ENCODE measurements at regions not wholly inside any gene's neighbourhood (a gene's known extent, or its start where the extent isn't known, plus 50 kb on each side); places are given as distances from the start of the nearest gene placed in this dataset.

DNA sequence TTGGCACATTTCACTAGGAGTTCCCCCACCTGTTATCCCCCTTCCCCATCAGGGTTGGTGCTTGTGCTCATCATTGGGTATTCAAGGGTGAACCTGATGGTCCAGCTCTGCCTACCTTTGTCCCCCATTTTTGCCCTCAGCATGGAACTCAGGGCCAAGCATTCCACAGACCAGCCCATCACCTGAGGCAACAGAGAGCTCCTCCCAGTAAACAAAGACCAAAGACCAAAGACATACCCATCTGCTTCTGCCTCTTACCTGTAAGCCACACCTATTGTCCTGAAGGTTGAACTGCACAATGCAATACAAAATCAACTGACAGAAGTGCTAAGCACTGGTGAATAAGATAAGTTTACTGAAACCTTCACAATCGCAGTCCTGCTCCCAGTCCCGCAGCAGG is 237.5 kb downstream of the PAPSS1 start:
- Histone ChIP-seq H2AFZ (ENCODE audit: insufficient read depth, low read depth, low read length, poor library complexity, severe bottlenecking) (no peak overlapping the region), H3K4me1 (ENCODE audit: control insufficient read depth in 2 of 2, insufficient read depth in 2 of 2, low read length in 2 of 2) (no peaks in the 10 kb centered on the region), H3K9ac (ENCODE audit: low read length) (no peak overlapping the region), H3K79me2 (ENCODE audit: control insufficient read depth, insufficient read depth, low read length) (no peaks in the 10 kb centered on the region), H3K27ac (ENCODE audit: low read length in 2 of 2) (no peak overlapping the region), H3K4me3 (ENCODE audit: control extremely low read depth in 1 of 5, extremely low read depth in 1 of 5, insufficient read depth in 1 of 5, low read depth in 2 of 5, low read length in 4 of 5) (no peak overlapping the region), H3K9me3 (ENCODE audit: control extremely low read depth in 1 of 3, control insufficient read depth in 2 of 3, insufficient read depth in 1 of 3, low read length in 2 of 3) (peaks cover 0 to 24% (median 13%) of the 10 kb centered on the region in 3 donors), H3K36me3 (replicated peaks in 1 of 2; ENCODE audit: control extremely low read depth in 1 of 2, control insufficient read depth in 1 of 2, extremely low read depth in 1 of 2, insufficient read depth in 2 of 2, low read length in 1 of 2) (no peaks in the 10 kb centered on the region), H4K20me1 (ENCODE audit: control insufficient read depth, insufficient read depth, low read length, poor library complexity, severe bottlenecking) (no peaks in the 10 kb centered on the region), H3K27me3 (replicated peaks in 1 of 4; ENCODE audit: control extremely low read depth in 1 of 4, control insufficient read depth in 3 of 4, insufficient read depth in 4 of 4, low read length in 3 of 4) (no peaks in the 10 kb centered on the region), H3K4me2 (replicated peaks; ENCODE audit: low read depth, low read length, poor library complexity, severe bottlenecking) (no peak overlapping the region)
- H3K27me3 Mint-ChIP-seq = peaks cover 5% of the 10 kb centered on the region
- peaks cover 6% of the 10 kb centered on the region for H3K9me3 Mint-ChIP-seq (ENCODE audit: insufficient read depth)
- ChIA-PET CTCF (no interaction called here), POLR2A (no interaction called here)
- DNase-seq = no peak
- WGBS (ENCODE audit: insufficient coverage) = 100% methylated on average over 2 of the region's 2 CpGs
- intact Hi-C loops (cut with micrococcal nuclease) = no loop called here
- no peak overlapping the region for H3K27ac Mint-ChIP-seq
- no peaks in the 10 kb centered on the region for H3K4me1 Mint-ChIP-seq
- TF ChIP-seq EZH2 (IDR thresholded peaks at IDR 0.05; ENCODE audit: borderline replicate concordance, insufficient read depth, low read depth, low read length, poor library complexity, severe bottlenecking) = no peak
- no peak for TF ChIP-seq CTCF (IDR thresholded peaks at IDR 0.05)
- no peak for ATAC-seq (ENCODE audit: low read depth)
- no peak overlapping the region for H3K4me3 Mint-ChIP-seq

DNA sequence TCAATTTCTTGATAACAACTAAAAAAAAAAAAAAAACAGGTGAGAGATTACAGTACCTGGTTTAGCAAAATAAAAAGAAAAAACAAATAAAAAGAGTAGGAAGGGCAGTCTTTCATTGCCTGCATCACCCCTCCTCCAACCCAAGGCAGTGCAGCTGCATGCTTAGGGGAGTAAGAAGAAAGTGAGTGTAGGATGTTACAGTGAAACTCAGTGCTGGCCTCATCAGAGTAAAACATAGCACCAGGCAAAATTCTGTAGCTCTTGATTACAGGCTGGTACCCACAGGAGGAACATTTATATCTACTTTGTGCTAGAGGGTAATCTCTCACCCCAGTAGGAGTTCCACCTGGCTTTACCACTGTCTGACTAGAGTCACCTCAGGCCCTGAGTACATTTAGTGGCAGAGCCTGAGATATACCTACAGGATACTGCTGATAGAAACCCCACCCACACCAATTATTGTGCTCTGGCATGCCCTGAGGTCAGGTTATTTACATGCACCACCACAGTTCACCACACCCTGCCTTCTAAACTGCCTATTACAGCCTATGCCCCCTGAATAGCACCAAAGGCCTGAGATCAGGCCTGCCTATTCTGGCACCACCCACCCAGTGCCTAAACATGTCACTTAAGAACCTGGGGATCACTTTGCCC is 241.6 kb downstream of the PAPSS1 start:
- Mint-ChIP-seq H3K9me3 (ENCODE audit: insufficient read depth) (peaks cover 2% of the 10 kb centered on the region), H3K4me1 (no peaks in the 10 kb centered on the region), H3K27me3 (no peaks in the 10 kb centered on the region), H3K27ac (no peak overlapping the region), H3K4me3 (no peak overlapping the region)
- CTCF ChIA-PET = no interaction called here
- no peak for TF ChIP-seq EZH2 (IDR thresholded peaks at IDR 0.05; ENCODE audit: borderline replicate concordance, insufficient read depth, low read depth, low read length, poor library complexity, severe bottlenecking)
- no peak for TF ChIP-seq CTCF (IDR thresholded peaks at IDR 0.05)
- H3K27ac ChIP-seq (ENCODE audit: low read length in 2 of 2) = no peak overlapping the region
- POLR2A ChIA-PET = no interaction called here
- no peak overlapping the region for H3K9ac ChIP-seq (ENCODE audit: low read length)
- H3K79me2 ChIP-seq (ENCODE audit: control insufficient read depth, insufficient read depth, low read length) = no peaks in the 10 kb centered on the region
- H3K27me3 ChIP-seq (replicated peaks in 1 of 4; ENCODE audit: control extremely low read depth in 1 of 4, control insufficient read depth in 3 of 4, insufficient read depth in 4 of 4, low read length in 3 of 4) = no peaks in the 10 kb centered on the region
- ATAC-seq (ENCODE audit: low read depth) (no peak), DNase-seq (no peak)
- no peak overlapping the region for H3K4me2 ChIP-seq (replicated peaks; ENCODE audit: low read depth, low read length, poor library complexity, severe bottlenecking)
- no peaks in the 10 kb centered on the region for H3K36me3 ChIP-seq (replicated peaks in 1 of 2; ENCODE audit: control extremely low read depth in 1 of 2, control insufficient read depth in 1 of 2, extremely low read depth in 1 of 2, insufficient read depth in 2 of 2, low read length in 1 of 2)
- intact Hi-C loops (cut with micrococcal nuclease) = no loop called here
- peaks cover 0 to 28% (median 11%) of the 10 kb centered on the region in 3 donors for H3K9me3 ChIP-seq (ENCODE audit: control extremely low read depth in 1 of 3, control insufficient read depth in 2 of 3, insufficient read depth in 1 of 3, low read length in 2 of 3)
- no peaks in the 10 kb centered on the region for H4K20me1 ChIP-seq (ENCODE audit: control insufficient read depth, insufficient read depth, low read length, poor library complexity, severe bottlenecking)
- no peak overlapping the region for H2AFZ ChIP-seq (ENCODE audit: insufficient read depth, low read depth, low read length, poor library complexity, severe bottlenecking)
- H3K4me3 ChIP-seq (ENCODE audit: control extremely low read depth in 1 of 5, extremely low read depth in 1 of 5, insufficient read depth in 1 of 5, low read depth in 2 of 5, low read length in 4 of 5) = no peak overlapping the region
- H3K4me1 ChIP-seq (ENCODE audit: control insufficient read depth in 2 of 2, insufficient read depth in 2 of 2, low read length in 2 of 2) = no peaks in the 10 kb centered on the region

Data from B cell (primary cell).